ENCODE measurements at regions not wholly inside any gene's neighbourhood (a gene's known extent, or its start where the extent isn't known, plus 50 kb on each side); places are given as distances from the start of the nearest gene placed in this dataset.

DNA sequence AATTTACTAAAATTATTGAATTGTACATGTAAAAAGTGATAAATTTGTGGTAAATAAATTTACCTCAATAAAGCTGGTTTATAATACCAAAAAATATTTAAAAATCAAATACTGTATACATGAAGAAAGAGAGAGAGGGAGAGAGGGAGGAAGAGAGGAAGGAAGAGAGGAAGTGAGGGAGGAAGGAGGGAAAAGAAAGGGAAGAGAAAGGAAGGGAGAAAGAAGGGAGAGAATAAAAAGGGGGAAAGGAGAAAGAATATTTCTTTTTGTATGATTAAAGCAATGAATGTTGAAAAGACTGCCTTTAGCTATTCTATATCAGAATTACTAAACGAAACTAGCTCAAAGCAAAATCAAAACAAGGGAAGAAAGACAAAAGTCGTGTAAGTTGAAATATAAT lies 150.0 kb downstream of the LRIG2 start:
- H3F3A ChIP-seq (ENCODE audit: insufficient read depth, low read length): no peaks in the 10 kb centered on the region
- TF ChIP-seq, protein P1, sequence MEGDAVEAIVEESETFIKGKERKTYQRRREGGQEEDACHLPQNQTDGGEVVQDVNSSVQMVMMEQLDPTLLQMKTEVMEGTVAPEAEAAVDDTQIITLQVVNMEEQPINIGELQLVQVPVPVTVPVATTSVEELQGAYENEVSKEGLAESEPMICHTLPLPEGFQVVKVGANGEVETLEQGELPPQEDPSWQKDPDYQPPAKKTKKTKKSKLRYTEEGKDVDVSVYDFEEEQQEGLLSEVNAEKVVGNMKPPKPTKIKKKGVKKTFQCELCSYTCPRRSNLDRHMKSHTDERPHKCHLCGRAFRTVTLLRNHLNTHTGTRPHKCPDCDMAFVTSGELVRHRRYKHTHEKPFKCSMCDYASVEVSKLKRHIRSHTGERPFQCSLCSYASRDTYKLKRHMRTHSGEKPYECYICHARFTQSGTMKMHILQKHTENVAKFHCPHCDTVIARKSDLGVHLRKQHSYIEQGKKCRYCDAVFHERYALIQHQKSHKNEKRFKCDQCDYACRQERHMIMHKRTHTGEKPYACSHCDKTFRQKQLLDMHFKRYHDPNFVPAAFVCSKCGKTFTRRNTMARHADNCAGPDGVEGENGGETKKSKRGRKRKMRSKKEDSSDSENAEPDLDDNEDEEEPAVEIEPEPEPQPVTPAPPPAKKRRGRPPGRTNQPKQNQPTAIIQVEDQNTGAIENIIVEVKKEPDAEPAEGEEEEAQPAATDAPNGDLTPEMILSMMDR (IDR thresholded peaks at IDR 0.05; ENCODE audit: low read length): no peak
- TF ChIP-seq EZH2 (IDR thresholded peaks at IDR 0.05; ENCODE audit: borderline replicate concordance, low read length): no peak
- no peaks in the 10 kb centered on the region for H3K4me1 ChIP-seq (ENCODE audit: insufficient read depth, low read length, severe bottlenecking)
- no peaks in the 10 kb centered on the region for H3K36me3 ChIP-seq (ENCODE audit: insufficient read depth, low read length)
- no peaks in the 10 kb centered on the region for H3K9me3 ChIP-seq (ENCODE audit: low read length)
- H3K9ac ChIP-seq (ENCODE audit: low read length): no peak overlapping the region
- no peak overlapping the region for H2AFZ ChIP-seq (ENCODE audit: low read length)
- no peak overlapping the region for H3K4me2 ChIP-seq (ENCODE audit: low read length)
- H3K4me3 ChIP-seq (ENCODE audit: low read depth, low read length, poor library complexity, severe bottlenecking): no peak overlapping the region
- no peaks in the 10 kb centered on the region for H4K20me1 ChIP-seq (ENCODE audit: insufficient read depth, low read length)
- H3K27me3 ChIP-seq (ENCODE audit: insufficient read depth, low read length): no peaks in the 10 kb centered on the region
- no peaks in the 10 kb centered on the region for H3K79me2 ChIP-seq (ENCODE audit: insufficient read depth, low read length)
- no peak overlapping the region for H3K27ac ChIP-seq (ENCODE audit: low read depth, low read length, poor library complexity, severe bottlenecking)
- H3K9me2 ChIP-seq (ENCODE audit: low read depth, low read length): no peaks in the 10 kb centered on the region

DNA sequence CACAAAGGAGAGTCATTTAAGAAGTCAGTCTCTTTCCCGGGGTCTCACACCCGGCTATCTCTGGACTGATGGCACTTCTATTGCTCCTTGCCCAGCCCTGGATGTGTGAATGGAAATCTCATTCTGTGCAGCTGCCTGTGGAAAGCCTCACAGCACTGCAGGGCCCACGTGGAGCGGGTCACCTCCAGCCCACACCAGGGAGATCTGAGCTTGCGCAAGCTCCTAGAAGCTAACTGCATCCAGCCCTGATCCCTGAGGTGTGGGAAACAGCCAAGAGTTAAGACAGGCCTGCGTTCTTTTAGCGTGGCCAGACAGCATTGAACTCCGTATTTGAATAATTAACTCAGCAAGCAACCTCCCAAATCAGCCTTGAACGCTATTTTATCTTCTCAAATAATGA lies 150.5 kb downstream of the LRIG2 start:
- Histone ChIP-seq H3K4me3 (ENCODE audit: low read depth, low read length, poor library complexity, severe bottlenecking) (no peak overlapping the region), H3K4me2 (ENCODE audit: low read length) (no peak overlapping the region), H3K27ac (ENCODE audit: low read depth, low read length, poor library complexity, severe bottlenecking) (no peak overlapping the region), H2AFZ (ENCODE audit: low read length) (no peak overlapping the region), H3K27me3 (ENCODE audit: insufficient read depth, low read length) (no peaks in the 10 kb centered on the region), H3F3A (ENCODE audit: insufficient read depth, low read length) (no peaks in the 10 kb centered on the region), H3K79me2 (ENCODE audit: insufficient read depth, low read length) (no peaks in the 10 kb centered on the region), H3K9ac (ENCODE audit: low read length) (no peak overlapping the region), H3K9me2 (ENCODE audit: low read depth, low read length) (no peaks in the 10 kb centered on the region), H3K9me3 (ENCODE audit: low read length) (no peaks in the 10 kb centered on the region), H3K36me3 (ENCODE audit: insufficient read depth, low read length) (no peaks in the 10 kb centered on the region), H3K4me1 (ENCODE audit: insufficient read depth, low read length, severe bottlenecking) (no peaks in the 10 kb centered on the region), H4K20me1 (ENCODE audit: insufficient read depth, low read length) (no peaks in the 10 kb centered on the region)
- TF ChIP-seq, protein P1 (IDR thresholded peaks at IDR 0.05; ENCODE audit: low read length): no peak

DNA sequence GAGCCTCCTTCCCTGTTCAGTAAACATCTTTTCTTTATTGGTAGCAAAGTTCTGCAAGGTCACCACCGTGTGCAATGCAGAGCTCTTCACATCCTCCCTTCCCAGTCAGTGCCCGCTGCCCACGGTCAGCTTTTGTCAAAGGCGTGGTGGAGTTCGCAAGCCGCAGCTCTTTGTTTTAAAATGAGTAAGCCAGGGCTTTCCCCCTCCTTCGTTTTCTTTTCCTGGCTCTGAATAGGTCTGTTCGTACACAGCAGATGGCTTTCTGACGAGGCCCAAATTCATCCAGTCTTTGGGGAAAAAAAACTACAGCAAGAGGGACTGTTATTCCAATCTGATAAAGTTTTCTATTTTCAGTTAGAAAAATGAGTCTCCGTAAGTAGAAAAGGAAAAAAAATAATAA lies 153.2 kb downstream of the LRIG2 start:
- no peaks in the 10 kb centered on the region for H3F3A ChIP-seq (ENCODE audit: insufficient read depth, low read length)
- H3K36me3 ChIP-seq (ENCODE audit: insufficient read depth, low read length): no peaks in the 10 kb centered on the region
- TF ChIP-seq, protein P1 (IDR thresholded peaks at IDR 0.05; ENCODE audit: low read length): no peak
- no peak for TF ChIP-seq EZH2 (IDR thresholded peaks at IDR 0.05; ENCODE audit: borderline replicate concordance, low read length)
- no peak overlapping the region for H2AFZ ChIP-seq (ENCODE audit: low read length)
- H3K9me2 ChIP-seq (ENCODE audit: low read depth, low read length): no peaks in the 10 kb centered on the region
- no peak overlapping the region for H3K9ac ChIP-seq (ENCODE audit: low read length)
- no peaks in the 10 kb centered on the region for H3K27me3 ChIP-seq (ENCODE audit: insufficient read depth, low read length)
- H3K4me1 ChIP-seq (ENCODE audit: insufficient read depth, low read length, severe bottlenecking): no peaks in the 10 kb centered on the region
- H3K4me3 ChIP-seq (ENCODE audit: low read depth, low read length, poor library complexity, severe bottlenecking): no peak overlapping the region
- H3K79me2 ChIP-seq (ENCODE audit: insufficient read depth, low read length): no peaks in the 10 kb centered on the region
- H3K27ac ChIP-seq (ENCODE audit: low read depth, low read length, poor library complexity, severe bottlenecking): no peak overlapping the region
- no peaks in the 10 kb centered on the region for H4K20me1 ChIP-seq (ENCODE audit: insufficient read depth, low read length)
- H3K9me3 ChIP-seq (ENCODE audit: low read length): no peaks in the 10 kb centered on the region
- H3K4me2 ChIP-seq (ENCODE audit: low read length): no peak overlapping the region

Data from OCI-LY1 (cell line).